GM12878 (cell line): ENCODE measurements at regions not wholly inside any gene's neighbourhood (a gene's known extent, or its start where the extent isn't known, plus 50 kb on each side); places are given as distances from the start of the nearest gene placed in this dataset.
A peak's percentile ranks its signal among the peaks of the same experiment; 100 is the strongest.

Experiments used
- ATAC-seq: fragments of 200-7000 bp; cut with Tn5 transposase; 3 replicates; pipeline ENCODE4 v1.9.1; 2020; ENCODE audit warnings: mild to moderate bottlenecking, moderate library complexity
- BruUV-seq: library from RNA; stranded (reverse); fragments of 400-500 nt; replicated peaks from 2 replicates; lab custom pipeline; 2021; lab: Mats Ljungman, UMichigan
- CTCF ChIA-PET: fragments of 300-600 bp; sonication (Branson Sonifier 250); formaldehyde crosslinking; extraction: SDS; loops from one replicate; lab custom pipeline; 2021; ENCODE audit warnings: inconsistent platforms; lab: Yijun Ruan, JAX
- POLR2A ChIA-PET: fragments of 350-600 bp; formaldehyde crosslinking; extraction: SDS; loops from one replicate; lab custom pipeline; 2021; ENCODE audit warnings: inconsistent platforms; lab: Charles Lee
- RAD21 ChIA-PET: fragments of 300-600 bp; sonication (Branson Sonifier 250); formaldehyde crosslinking; loops from one replicate; lab custom pipeline; 2023; ENCODE audit warnings: antibody characterized with exemption; ENCODE audit not compliant: unreplicated experiment; lab: Charles Lee
- SMC1A ChIA-PET: fragments of 300-600 bp; sonication (Branson Sonifier 250); formaldehyde crosslinking; loops from one replicate; lab custom pipeline; 2023; ENCODE audit not compliant: unreplicated experiment, uncharacterized antibody; lab: Charles Lee
- DNase-seq: peaks from one replicate; pipeline ENCODE4 v3.0.0-alpha.2; 2011; ENCODE audit warnings: low read depth, low spot score
- FAIRE-seq: peaks from 3 replicates; lab custom pipeline; 2011; peaks lifted over from hg19 to GRCh38; lab: Jason Lieb, UNC
- H2AFZ ChIP-seq: 2 replicates; pipeline ENCODE4 v1.6.0; 2011; ENCODE audit warnings: low read depth, low read length, control low read depth; ENCODE audit not compliant: control insufficient read depth
- H3K27ac ChIP-seq: 2 replicates; pipeline ENCODE4 v1.5.1; 2011; ENCODE audit warnings: control low read depth; ENCODE audit not compliant: control insufficient read depth, insufficient read depth
- H3K27me3 ChIP-seq, 2 experiments: replicated peaks in 1 of 2; 2 replicates each; pipeline versions ENCODE4 v1.6.0 to v1.6.1; 2011; ENCODE audit warnings: low read length in 1 of 2; ENCODE audit not compliant: control insufficient read depth in 2 of 2, insufficient read depth in 2 of 2
- H3K36me3 ChIP-seq, 2 experiments: 2 replicates each; pipeline ENCODE4 v1.5.1; 2011; ENCODE audit warnings: low read length in 1 of 2; ENCODE audit not compliant: control insufficient read depth in 2 of 2, insufficient read depth in 2 of 2
- H3K4me1 ChIP-seq: 2 replicates; pipeline ENCODE4 v1.6.1; 2011; ENCODE audit warnings: mild to moderate bottlenecking, low read length, moderate library complexity, mixed read lengths; ENCODE audit not compliant: control insufficient read depth, insufficient read depth
- H3K4me2 ChIP-seq: 2 replicates; pipeline ENCODE4 v1.6.0; 2011; ENCODE audit warnings: control low read depth; ENCODE audit not compliant: control insufficient read depth, insufficient read depth
- H3K4me3 ChIP-seq: fragments of 200-600 bp; sonication (generic); 2 replicates; pipeline ENCODE4 v1.5.1; 2016
- H3K79me2 ChIP-seq: 2 replicates; pipeline ENCODE4 v1.6.0; 2011; ENCODE audit warnings: low read length; ENCODE audit not compliant: control insufficient read depth, insufficient read depth
- H3K9ac ChIP-seq: 2 replicates; pipeline ENCODE4 v1.8.0; 2011; ENCODE audit warnings: low read length, control low read depth, mixed read lengths; ENCODE audit not compliant: control insufficient read depth, insufficient read depth
- H3K9me3 ChIP-seq: replicated peaks from 3 replicates; pipeline ENCODE4 v1.5.1; 2011; ENCODE audit warnings: mild to moderate bottlenecking, low read length; ENCODE audit not compliant: control insufficient read depth, insufficient read depth
- H4K20me1 ChIP-seq: 2 replicates; pipeline ENCODE4 v1.6.0; 2011; ENCODE audit not compliant: control insufficient read depth, insufficient read depth
- CEBPB ChIP-seq, 2 experiments: fragments of 150-350 bp in 1 of 2; IDR thresholded peaks; 2 replicates each; pipeline ENCODE4 v1.6.1; 2012 to 2014; ENCODE audit warnings: low read depth in 2 of 2, low read length in 2 of 2, borderline replicate concordance in 1 of 2, inconsistent platforms in 1 of 2
- CREM ChIP-seq: IDR thresholded peaks from 2 replicates; pipeline ENCODE4 v1.6.1; 2014; ENCODE audit warnings: antibody characterized with exemption, low read depth
- DPF2 ChIP-seq: fragments of 450-650 bp; IDR thresholded peaks from 2 replicates; pipeline ENCODE4 v1.6.1; 2017; ENCODE audit warnings: mild to moderate bottlenecking
- HDAC2 ChIP-seq: fragments of 200-600 bp; sonication (generic); IDR thresholded peaks from 2 replicates; pipeline ENCODE4 v1.6.1; 2017
- KDM1A ChIP-seq: fragments of 200-600 bp; sonication (generic); IDR thresholded peaks from 2 replicates; pipeline ENCODE4 v1.6.1; 2016; ENCODE audit warnings: borderline replicate concordance
- MXI1 ChIP-seq: fragments of 150-350 bp; IDR thresholded peaks from 2 replicates; pipeline ENCODE4 v1.6.1; 2011; ENCODE audit warnings: low read depth, mild to moderate bottlenecking, inconsistent platforms, low read length, improper control_type of control experiment
- MYC ChIP-seq: IDR thresholded peaks from 2 replicates; pipeline ENCODE4 v1.6.1; 2011; ENCODE audit warnings: mild to moderate bottlenecking, low read length, moderate library complexity, inconsistent platforms; ENCODE audit not compliant: insufficient read depth, insufficient replicate concordance, insufficient read length, severe bottlenecking
- POLR2A ChIP-seq: IDR thresholded peaks from 2 replicates; pipeline ENCODE4 v1.6.1; 2011; ENCODE audit warnings: low read depth, mild to moderate bottlenecking, low read length
- RB1 ChIP-seq: fragments of 450-650 bp; formaldehyde crosslinking; IDR thresholded peaks from 2 replicates; pipeline ENCODE4 v1.6.1; 2017; ENCODE audit warnings: mild to moderate bottlenecking, borderline replicate concordance
- RUNX3 ChIP-seq: IDR thresholded peaks from 2 replicates; pipeline ENCODE4 v1.6.1; 2012; ENCODE audit warnings: low read length, inconsistent platforms
- SREBF1 ChIP-seq: IDR thresholded peaks from 2 replicates; pipeline ENCODE4 v1.6.1; 2012; ENCODE audit warnings: mild to moderate bottlenecking, low read length
- SRF ChIP-seq, 2 experiments: IDR thresholded peaks; 2 replicates each; pipeline ENCODE4 v1.6.1; 2011; ENCODE audit warnings: low read depth in 2 of 2, low read length in 2 of 2, mild to moderate bottlenecking in 1 of 2, moderate library complexity in 1 of 2
- TCF12 ChIP-seq: IDR thresholded peaks from 2 replicates; pipeline ENCODE4 v1.6.1; 2011; ENCODE audit warnings: low read depth, mild to moderate bottlenecking, low read length
- WGBS: methylation state at CpG from one replicate; pipeline ENCODE4 v1.1.6; 2016; ENCODE audit warnings: low lambda C conversion rate; ENCODE audit not compliant: insufficient replicate concordance, insufficient coverage; ENCODE audit errors: missing lambda C conversion rate; 5-methylcytosine and 5-hydroxymethylcytosine counted together
- in situ Hi-C: fragments of 300-500 bp; cut with MboI; formaldehyde crosslinking; loops from 9 replicates; pipeline ENCODE4 v1.14.3; 2018; ENCODE audit warnings: mixed read lengths
- intact Hi-C: fragments of 100-400 bp; cut with micrococcal nuclease; formaldehyde crosslinking; loops from one replicate; pipeline ENCODE4 v1.14.2; 2022; ENCODE audit not compliant: unreplicated experiment
- TF ChIP-seq, protein P1 (sequence below): fragments of 450-650 bp; IDR thresholded peaks from 2 replicates; pipeline ENCODE4 v1.6.1; 2014; ENCODE audit warnings: mild to moderate bottlenecking
- TF ChIP-seq, protein P2 (sequence below): IDR thresholded peaks from 2 replicates; pipeline ENCODE4 v1.6.1; 2012; ENCODE audit warnings: mild to moderate bottlenecking, low read depth, low read length

DNA sequence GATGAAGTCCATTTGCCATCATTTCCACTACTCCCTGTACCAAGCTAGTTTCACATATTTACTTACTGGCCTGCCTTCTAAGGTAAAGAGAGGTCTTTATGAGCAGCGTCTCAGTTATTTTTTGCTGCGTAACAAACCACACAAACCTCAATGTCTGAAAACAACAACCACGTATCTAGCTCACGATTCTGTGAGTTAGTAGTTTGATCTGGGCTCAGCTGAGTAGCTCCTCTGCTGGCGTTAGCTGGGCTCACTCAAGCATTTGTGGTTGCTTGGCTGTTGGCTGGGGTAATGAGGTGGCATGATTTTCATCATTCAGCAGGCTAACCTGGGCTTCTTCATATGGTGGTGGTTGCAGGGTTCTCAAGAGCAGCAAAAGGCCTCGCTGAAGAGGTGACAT is 225.4 kb downstream of the FOXD2 start:
- Histone ChIP-seq H2AFZ (no peak overlapping the region), H3K36me3 (no peaks in the 10 kb centered on the region), H3K27me3 (no peaks in the 10 kb centered on the region; a peak in 2 of 4 replicates), H3K4me1 (no peaks in the 10 kb centered on the region), H3K79me2 (no peaks in the 10 kb centered on the region), H3K4me3 (no peak overlapping the region), H3K9ac (no peak overlapping the region), H4K20me1 (no peaks in the 10 kb centered on the region), H3K4me2 (no peak overlapping the region), H3K27ac (no peak overlapping the region), H3K9me3 (no peaks in the 10 kb centered on the region; the same call in 2 of the 3 replicates)
- ChIA-PET POLR2A (no interaction called here), CTCF (no interaction called here), SMC1A (interaction anchor here (1.0 kb wide), 1 partner anchor 13 kb away, joined by 3 read pairs; no protein-coding TSS in a partner anchor), RAD21 (no interaction called here)
- no peak for FAIRE-seq
- intact Hi-C loops = no loop called here
- in situ Hi-C loops = no loop called here
- no peak for DNase-seq
- 0 out of 2 replicates have a peak, but pooled peaks have one; percentile 6 for TF ChIP-seq RUNX3
- TF ChIP-seq SREBF1 = no peak
- 9% methylated on average over 6 of the region's 6 CpGs for WGBS
- no peak for ATAC-seq
- no TSS peak for BruUV-seq

DNA sequence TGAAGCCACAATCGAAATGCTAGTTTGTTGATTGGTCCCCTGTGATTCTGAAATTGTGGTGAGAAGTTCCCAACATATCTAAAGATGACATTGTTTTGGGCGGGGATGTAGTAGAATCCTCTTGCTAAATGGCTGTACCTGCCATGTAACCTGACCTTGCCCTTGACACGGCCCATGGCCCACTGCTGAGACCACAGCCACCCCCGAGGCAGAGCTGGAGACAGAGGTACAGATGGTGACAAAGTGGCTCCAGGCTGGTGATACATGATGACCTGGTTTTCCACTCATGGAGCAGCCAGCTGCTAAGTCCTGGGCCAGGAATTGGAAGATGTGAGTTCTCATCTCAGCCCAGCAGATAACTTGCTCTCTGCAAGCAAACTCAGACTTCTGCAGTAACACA is 226.5 kb downstream of the FOXD2 start:
- H4K20me1 ChIP-seq = no peaks in the 10 kb centered on the region
- no peaks in the 10 kb centered on the region; a peak in 2 of 4 replicates for H3K27me3 ChIP-seq
- SMC1A ChIA-PET = interaction anchor here (0.7 kb wide), 1 partner anchor 280 kb away, joined by 3 read pairs; no protein-coding TSS in a partner anchor
- H3K9ac ChIP-seq = no peak overlapping the region
- intact Hi-C loops = no loop called here
- no peak for FAIRE-seq
- H3K4me3 ChIP-seq = no peak overlapping the region
- no peak for DNase-seq
- H3K4me2 ChIP-seq = no peak overlapping the region
- H3K79me2 ChIP-seq = no peaks in the 10 kb centered on the region
- no peak for ATAC-seq
- H3K27ac ChIP-seq = no peak overlapping the region
- no peaks in the 10 kb centered on the region for H3K4me1 ChIP-seq
- BruUV-seq = no TSS peak
- no peaks in the 10 kb centered on the region; the same call in 2 of the 3 replicates for H3K9me3 ChIP-seq
- H2AFZ ChIP-seq = no peak overlapping the region
- WGBS = 0% methylated on average over 4 of the region's 4 CpGs
- CTCF ChIA-PET = no interaction called here
- POLR2A ChIA-PET = no interaction called here
- H3K36me3 ChIP-seq = no peaks in the 10 kb centered on the region
- in situ Hi-C loops = no loop called here
- RAD21 ChIA-PET = no interaction called here
- no peak for TF ChIP-seq MYC
- TF ChIP-seq, protein P1, sequence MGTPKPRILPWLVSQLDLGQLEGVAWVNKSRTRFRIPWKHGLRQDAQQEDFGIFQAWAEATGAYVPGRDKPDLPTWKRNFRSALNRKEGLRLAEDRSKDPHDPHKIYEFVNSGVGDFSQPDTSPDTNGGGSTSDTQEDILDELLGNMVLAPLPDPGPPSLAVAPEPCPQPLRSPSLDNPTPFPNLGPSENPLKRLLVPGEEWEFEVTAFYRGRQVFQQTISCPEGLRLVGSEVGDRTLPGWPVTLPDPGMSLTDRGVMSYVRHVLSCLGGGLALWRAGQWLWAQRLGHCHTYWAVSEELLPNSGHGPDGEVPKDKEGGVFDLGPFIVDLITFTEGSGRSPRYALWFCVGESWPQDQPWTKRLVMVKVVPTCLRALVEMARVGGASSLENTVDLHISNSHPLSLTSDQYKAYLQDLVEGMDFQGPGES = no peak
- TF ChIP-seq DPF2 = no peak
- TF ChIP-seq POLR2A = no peak
- TF ChIP-seq KDM1A = no peak
- TF ChIP-seq TCF12 = no peak
- no peak for TF ChIP-seq HDAC2
- no peak for TF ChIP-seq CREM
- no peak for TF ChIP-seq RB1
- TF ChIP-seq CEBPB (IDR thresholded peaks at IDR 0.05; ENCODE audit: borderline replicate concordance in 1 of 2, low read depth in 2 of 2, low read length in 2 of 2) = no peak
- TF ChIP-seq, protein P2, sequence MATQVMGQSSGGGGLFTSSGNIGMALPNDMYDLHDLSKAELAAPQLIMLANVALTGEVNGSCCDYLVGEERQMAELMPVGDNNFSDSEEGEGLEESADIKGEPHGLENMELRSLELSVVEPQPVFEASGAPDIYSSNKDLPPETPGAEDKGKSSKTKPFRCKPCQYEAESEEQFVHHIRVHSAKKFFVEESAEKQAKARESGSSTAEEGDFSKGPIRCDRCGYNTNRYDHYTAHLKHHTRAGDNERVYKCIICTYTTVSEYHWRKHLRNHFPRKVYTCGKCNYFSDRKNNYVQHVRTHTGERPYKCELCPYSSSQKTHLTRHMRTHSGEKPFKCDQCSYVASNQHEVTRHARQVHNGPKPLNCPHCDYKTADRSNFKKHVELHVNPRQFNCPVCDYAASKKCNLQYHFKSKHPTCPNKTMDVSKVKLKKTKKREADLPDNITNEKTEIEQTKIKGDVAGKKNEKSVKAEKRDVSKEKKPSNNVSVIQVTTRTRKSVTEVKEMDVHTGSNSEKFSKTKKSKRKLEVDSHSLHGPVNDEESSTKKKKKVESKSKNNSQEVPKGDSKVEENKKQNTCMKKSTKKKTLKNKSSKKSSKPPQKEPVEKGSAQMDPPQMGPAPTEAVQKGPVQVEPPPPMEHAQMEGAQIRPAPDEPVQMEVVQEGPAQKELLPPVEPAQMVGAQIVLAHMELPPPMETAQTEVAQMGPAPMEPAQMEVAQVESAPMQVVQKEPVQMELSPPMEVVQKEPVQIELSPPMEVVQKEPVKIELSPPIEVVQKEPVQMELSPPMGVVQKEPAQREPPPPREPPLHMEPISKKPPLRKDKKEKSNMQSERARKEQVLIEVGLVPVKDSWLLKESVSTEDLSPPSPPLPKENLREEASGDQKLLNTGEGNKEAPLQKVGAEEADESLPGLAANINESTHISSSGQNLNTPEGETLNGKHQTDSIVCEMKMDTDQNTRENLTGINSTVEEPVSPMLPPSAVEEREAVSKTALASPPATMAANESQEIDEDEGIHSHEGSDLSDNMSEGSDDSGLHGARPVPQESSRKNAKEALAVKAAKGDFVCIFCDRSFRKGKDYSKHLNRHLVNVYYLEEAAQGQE = no peak
- TF ChIP-seq MXI1 = no peak
- TF ChIP-seq SRF (IDR thresholded peaks at IDR 0.05; ENCODE audit: low read depth in 2 of 2, low read length in 2 of 2) = no peak
